Anterior cingulate cortex (tissue), 58 donors: ENCODE measurements at regions not wholly inside any gene's neighbourhood (a gene's known extent, or its start where the extent isn't known, plus 50 kb on each side); places are given as distances from the start of the nearest gene placed in this dataset.
"Not testable (repeated sequence)": the region's sequence is repeated elsewhere in the genome, so short reads cannot be mapped to it uniquely, and the experiment has no call there.

Experiments
- DNase-seq, 58 donors: peaks; one replicate each; lab custom pipeline; 2025; lab: John Stamatoyannopoulos, UW

DNA sequence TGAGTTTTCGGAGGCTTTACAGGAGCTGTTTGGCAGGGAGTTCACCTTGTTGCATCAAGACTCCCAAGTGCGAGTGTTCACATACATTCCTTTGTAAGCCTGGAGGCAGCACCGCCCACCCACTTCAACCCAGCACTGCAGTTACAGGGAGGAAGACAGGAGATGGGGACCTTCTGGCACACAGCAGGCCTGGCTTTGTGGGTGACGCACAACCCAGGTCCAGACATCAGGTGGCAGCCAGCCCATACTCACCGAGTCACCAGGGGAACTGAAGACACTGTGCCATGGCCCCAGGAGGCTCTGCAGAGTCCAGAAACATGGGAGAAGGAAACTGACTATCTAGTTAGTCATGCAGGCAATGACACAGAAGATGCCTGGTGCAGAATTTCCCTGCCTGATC, 305.9 kb upstream of the RNF32 start:
- no peak for DNase-seq

DNA sequence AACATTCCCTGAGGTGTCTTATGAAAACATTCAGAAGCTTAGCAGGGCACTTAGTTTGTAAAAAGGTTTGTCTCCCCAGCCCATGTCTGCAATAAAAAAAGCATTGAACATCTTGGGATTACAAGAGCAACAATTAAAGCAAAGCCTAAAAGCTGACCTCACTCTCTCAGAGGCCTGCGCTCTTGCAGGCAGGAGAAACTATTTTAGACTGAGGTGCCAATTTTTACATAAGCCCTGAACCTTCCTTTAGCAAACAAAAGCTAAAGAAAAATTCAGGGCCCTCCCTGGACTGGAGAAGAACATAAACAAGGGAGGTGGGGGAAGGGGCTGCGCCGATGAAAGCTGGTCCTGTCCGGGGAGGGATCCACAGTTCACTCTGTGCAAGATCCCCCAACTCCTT, 312.7 kb upstream of the RNF32 start:
- DNase-seq = no peak

DNA sequence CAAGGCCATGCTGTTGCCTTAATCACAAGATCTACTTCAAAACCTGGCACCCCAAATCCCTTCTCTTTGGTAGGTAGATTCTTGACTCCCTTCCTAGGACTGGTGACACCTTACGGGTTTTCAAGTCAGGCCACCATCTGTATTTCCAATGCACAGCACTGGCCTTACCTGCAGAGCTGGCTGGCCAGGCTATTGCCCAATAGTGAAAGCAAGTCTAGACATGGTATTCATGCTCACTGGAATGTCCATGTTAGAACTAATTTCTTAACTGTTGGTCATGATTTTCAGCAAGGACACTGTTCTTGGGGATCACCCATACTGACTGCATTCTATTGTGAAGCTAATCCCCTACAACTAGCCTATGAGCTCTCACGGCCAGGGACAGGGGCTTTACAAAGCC, 313.1 kb upstream of the RNF32 start:
- no peak for DNase-seq

DNA sequence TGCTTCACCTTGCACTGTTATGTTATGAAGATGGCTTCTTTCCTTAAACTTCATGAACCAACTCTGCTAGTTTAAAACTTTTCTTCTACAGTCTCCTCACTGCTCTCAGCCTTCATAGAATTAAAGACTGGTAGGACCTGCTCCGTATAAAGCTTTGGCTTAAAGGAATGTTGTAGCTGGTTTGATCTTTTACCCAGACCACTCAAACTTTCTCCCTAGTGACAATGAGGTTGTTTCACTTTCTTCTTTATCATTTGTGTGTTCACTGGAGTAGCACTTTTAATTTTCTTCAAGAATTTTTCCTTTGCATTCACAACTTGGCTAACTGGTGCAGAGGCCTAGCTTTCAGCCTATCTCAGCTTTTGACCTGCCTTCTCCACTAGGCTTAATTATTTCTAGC, 316.4 kb upstream of the RNF32 start:
- DNase-seq = no peak

DNA sequence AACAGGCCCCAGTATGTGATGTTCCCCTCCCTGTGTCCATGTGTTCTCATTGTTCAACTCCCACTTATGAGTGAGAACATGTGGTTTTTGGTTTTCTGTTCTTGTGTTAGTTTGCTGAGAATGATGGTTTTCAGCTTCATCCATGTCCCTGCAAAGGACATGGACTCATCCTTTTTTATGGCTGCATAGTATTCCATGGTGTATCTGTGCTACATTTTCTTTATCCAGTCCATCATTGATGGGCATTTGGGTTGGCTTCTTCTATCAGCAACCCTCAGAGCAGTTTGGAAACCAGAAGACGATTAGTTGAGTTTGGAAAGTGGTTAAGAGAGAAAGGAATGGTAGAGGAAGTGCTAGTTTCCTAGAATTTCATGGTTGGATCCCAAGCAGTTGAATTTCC, 319.1 kb upstream of the RNF32 start:
- not testable (repeated sequence) for DNase-seq

DNA sequence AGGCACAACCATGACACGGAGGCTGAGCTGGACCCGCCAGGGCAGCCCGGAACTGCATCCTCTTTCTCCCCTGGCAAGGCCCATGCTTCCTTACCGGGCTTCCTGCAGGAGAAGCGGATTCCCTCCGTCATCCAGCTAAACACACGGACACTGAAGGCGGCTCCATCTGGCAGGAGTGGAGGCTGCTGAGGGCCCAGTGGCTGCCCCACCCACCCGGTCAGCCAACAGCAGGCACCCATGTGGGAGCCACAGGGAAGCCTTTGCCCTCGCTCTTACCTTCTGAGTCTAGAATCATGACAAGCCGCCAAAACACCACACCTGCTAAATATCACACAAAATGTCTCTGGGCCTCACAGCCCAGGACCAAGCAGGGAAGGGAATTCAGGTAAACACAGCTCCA, 321.6 kb upstream of the RNF32 start:
- no peak for DNase-seq

DNA sequence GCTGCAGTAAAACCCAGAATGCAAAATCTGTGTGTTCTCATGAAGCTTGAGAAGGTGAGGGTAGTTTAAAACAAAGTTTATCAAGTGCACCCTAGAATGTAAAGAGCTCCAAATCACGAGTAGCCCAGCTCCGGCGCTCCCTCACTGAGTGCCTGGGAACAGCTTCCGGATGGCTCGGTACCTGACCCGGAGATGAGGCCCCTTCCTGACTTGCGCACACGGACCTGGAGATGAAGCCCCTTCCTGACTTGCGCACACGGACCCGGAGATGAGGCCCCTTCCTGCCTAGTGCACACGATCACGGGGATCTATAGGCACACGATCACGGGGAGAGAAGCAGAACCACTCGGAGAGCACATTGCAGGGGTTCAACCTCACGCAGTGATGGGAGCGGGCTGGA, 322.1 kb upstream of the RNF32 start:
- DNase-seq = no peak

DNA sequence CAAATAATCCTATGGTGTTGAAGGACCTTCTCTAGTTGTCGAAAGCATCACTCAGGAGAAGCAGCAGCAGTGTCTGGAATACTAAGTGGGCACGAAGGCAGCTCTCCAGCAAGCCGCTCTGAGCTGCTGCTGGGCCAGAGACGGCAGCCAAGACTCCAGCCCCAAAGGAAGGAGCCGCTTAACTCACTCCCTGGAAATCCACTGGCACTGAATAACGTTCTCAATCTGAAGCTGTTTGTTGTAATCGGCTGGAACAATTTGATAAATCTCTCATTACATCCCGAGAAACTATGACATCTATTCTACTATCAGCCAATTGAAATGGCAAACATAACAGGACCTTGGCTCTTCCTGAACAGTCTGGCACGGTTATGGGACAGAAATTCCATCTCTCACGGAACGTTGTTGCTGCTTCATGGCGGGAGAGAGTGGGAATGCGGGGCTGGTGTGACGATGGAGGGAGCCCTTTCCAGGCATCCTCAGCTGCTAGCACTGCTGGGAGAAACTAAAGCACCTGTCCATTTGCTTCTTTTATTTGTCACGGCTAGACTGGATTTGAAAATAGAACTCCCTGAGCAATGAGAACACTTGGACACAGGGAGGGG, 331.5 kb upstream of the RNF32 start:
- peak in 50 of 58 donors; percentile 4 to 78 (median 38) for DNase-seq

DNA sequence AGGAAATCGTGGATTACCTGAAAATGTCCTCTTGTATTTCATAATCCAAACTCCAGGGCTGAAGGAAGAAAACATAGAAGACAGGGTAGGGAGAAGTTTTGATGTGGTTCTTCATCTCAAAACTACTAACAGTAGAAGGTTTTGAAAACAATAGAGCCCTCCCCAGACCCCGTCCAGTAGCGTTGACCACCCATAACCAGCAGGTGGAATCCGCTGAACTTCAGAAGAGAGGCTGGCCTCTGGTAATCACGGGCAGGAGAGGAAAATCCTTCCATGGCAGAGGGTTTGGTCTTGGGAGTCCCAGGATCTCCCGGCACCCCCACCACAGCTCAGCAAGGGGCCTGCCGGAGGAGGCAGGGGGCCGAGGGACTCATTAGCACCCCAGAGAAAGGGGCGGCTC, 333.4 kb upstream of the RNF32 start:
- DNase-seq = no peak

DNA sequence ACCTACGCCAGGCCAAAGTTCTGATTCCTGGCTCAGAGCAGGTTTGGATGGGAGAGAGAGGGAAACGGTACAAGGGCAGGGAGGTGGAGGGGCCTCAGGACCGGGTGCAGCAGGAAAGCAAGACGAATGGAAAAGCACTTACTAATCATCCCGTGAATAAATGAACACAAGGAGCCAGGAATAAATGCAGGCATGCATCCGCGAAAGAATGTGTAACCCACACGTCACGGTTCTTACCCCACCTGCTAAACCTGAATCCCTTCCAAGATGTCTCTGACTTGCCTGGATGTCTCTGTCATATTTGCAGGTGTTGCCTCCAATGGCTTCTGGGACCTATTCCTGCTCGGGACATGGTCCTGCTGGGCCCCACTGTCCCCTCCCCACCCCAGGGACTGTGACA, 335.2 kb upstream of the RNF32 start:
- no peak for DNase-seq

DNA sequence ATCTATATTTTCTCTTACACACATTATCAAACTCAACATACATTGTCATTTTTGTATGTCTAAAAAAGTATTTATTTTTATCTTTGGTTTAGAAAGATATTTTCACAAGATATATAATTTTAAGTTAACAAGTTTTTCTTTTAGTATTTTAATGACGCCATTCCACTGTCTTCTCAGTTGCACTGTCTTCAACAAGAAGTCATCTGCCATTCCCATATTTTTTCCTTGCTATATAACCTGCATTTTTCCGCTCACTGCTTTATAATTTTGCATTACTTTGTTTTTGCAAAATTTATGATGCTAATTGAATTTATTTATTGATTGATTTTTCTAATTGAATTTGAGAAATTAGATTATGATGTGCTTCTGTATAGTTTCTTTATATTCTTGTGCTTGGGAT, 357.8 kb upstream of the RNF32 start:
- no peak for DNase-seq

DNA sequence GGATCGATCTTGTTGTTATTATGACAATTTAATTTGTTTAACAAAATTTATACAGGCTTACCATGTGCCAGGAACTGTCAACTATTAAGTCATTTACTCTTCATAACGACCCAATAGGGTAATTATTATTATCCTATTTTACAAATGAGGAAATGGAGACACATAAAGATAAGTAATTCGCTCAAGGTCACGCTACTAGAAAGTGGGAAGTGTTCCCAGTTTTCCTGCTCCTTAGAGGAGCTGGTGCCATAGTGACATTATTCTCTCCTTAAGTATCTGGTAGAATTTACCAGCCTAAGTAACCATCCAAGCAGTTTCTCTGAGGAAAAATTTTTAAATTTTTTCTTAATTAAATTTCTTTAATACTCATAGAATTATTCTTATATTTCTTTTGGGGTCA, 360.9 kb upstream of the RNF32 start:
- no peak for DNase-seq

DNA sequence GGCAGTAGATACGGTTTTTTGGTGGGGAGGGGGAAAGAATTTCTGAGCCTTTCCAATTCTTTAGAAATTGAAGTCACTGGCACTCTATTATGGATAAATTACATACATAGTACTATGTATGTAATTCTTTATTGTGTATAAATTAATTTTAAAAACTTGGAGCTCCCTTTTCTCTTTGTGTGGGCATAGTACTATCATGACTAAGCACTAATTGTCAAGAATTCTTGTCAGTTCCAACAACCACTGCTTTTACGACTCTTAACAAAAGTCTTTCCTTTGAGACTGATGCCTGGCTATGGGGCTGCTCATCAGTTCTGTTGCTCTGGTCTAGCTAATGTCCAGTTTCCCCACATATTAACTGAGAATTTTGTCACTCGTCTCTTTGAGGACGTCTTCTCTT, 365.3 kb upstream of the RNF32 start:
- no peak for DNase-seq

DNA sequence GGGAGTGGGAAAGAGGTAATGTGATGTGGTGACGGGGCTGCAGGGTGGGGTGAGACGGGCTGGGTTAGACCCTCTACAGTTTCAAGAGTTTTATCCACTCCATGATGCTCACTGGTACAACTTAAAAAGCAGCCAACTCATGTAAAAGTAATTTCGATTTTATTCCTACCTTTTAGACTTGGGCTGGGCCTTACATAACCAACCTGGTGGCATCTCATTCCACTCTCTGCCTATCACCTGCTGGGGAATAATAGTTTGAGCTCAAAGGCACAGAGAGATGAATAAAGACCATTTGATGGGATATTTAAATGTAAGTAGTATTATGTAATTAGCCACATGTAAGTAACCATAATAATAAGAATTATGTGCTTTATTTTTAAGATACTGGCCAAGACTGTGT, 366.0 kb upstream of the RNF32 start:
- no peak for DNase-seq

DNA sequence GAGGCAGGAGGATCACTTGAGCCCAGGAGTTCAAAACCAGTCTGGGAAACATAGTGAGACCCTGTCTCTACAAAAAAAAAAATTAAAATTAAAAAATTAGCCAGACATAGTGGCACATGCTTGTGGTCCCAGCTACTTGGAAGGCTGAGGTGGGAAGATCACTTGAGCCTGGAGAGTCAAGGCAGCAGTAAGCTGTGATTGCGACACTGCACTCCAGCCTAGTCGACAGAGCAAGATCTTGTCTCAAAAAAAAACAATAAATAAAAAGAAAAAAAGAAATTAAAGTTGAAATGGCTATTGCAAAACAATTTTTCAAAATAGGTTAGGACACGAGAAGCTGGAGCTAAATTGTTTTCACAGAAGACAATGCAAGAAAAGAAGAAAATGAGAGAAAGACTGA, 379.0 kb upstream of the RNF32 start:
- no peak for DNase-seq

DNA sequence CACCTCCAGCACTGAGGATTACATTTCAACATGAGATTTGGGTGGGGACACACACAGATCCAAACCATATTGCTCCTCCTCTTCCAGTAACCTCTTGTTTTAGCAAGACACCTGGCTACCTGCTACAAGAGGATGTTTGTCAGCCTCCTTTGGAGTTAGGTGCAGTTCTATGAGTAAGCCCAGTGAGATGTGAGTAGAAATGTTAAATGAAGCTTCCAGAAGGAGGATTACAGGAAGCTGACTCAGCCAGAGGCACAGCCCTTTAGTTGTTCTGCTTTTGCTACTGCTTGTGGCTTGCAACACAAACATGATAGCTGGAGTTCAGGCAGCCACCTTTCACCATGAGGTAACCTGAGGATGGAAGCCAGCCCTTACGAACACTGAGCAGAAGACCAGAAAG, 382.7 kb upstream of the RNF32 start:
- no peak for DNase-seq

DNA sequence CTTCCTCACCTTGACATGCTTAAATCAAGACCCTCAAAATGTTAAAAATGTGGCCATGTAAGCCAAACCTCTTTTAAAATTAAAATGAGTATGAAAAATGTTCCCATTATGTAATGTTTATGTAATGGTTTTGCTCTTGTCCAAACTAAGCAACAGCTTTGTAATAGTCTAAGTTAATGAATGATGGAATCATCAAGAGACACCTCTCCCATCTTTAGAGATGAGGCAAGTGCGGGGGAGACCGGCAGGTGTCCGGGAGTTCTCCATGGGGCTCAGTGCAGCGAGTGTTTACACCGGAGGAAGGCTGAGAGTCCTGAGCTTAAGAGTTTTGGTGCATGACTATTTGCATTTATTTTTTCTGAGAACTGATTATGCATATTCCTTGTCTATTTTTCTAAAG, 384.9 kb upstream of the RNF32 start:
- no peak for DNase-seq

DNA sequence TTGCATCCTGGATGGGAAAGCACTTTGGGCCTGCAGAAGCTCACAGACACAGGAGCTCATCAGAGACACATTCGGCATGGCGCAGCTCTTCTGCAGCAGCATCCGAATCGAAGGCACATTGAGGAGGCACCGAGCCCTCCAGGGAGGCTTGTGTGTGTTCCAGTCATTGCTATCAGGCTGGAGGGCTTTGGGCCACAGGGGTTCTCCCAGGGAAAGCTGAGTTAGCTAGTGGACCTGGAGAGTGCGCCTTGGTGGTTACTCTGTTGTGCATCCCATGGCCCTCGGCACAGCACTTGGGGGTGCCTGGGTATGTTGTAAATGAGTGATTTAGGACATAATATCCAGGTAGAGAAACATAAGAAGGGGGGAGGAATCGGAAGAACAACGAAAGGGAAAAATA, 388.7 kb upstream of the RNF32 start:
- no peak for DNase-seq

DNA sequence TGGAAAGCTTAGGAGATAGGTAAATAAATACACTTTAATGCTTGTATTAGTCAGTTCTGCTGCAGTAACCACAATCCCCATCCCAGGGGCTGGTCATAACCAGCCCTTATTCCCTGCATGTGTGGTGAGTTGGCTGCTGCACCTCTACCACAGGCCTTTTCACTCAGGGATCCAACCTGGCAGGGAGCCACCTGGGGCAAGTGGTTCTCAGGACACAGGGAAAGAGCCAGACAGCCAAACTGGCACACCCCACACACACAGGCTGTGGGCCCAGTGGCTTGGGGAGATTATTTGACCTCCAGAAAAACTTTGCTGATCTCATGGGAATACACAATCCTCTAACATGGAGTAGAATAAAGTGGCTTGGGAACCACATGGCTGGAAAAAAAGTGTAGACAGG, 400.0 kb upstream of the RNF32 start:
- DNase-seq = no peak

DNA sequence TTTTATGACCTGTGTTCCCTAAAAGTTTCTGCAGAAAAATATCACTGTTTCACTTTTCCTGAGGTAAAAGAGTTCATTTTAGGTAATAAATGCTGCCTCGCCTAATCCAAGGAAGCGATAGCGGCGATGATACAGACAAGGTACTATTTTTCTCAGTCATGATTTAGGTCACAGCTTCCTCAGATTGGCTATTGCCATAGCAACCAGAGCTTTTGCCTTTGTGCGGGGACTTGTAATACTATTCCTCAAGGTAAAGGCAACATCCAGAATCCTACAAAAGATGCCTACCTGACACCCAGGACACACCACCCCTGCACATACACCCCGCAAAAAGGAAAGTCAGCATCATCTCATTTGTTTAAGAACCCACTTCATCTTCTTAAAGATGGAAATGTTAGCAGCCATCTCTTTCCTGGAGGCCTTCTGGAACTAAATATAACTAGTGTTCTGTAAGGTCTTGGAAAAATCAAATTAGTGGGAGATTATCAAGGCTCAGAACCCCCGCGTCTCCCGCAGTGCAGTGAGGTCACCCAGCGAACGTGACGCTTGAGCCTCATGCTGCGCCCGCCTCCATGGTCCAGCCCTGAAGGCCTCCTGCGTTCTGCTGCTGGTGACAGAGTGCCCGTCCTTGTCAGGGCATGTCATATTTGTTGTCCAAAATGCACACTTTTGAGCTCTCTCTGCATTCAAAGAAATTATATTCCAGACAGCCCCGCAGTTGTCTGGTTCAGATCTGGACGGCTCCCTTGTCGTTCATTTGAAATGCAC, 402.0 kb upstream of the RNF32 start:
- DNase-seq = no peak

DNA sequence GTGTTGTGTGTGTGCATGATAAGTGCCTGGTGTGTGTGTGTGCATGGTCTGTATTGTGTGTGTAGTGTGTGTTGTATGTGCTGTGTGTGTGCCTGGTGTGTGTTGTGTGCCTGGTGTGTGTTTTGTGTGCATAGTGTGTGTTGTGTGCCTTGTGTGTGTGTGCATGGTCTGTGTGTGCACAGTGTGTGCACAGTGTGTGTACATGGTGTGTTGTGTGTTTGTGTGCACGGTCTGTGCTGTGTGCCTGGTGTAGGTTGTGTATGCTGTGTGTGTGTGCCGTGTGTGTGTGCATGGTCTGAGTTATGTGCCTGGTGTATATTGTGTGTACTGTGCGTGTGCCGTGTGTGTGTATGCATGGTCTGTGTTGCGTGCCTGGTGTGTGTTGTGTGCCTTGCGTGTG, 403.0 kb upstream of the RNF32 start:
- DNase-seq = no peak

DNA sequence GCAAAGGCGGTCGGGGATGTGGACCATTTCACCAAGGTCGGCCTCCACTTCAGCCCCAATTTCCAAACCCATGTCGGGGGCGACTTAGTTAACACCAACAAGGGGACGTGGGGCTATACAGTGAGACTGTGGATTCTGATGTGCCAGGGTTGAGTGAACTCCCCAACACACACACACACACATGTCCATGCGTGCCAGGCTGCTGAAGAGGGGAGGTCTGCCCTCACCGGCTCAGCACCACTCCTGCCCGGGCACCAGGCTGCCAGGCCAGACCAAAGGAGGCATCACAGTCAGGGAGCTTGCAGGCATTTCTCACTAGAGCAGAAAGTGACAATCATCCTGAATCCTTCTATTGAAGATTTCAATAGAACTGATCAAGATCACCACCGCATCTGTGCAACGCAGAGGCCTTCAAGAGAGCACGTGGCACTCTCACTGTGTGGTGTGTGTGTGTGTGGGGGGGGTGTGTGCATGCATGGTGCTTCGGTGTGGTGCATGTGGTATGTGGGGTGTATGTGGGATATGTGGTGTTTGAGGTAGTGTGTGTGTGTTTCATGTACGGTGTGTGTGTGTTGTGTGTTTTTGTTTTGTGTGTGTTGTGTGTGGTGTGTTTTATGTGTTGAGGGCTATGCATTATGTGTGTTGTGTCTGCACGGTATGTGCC, 403.5 kb upstream of the RNF32 start:
- no peak for DNase-seq
